Neural cell (in vitro differentiated cells): ENCODE measurements at regions not wholly inside any gene's neighbourhood (a gene's known extent, or its start where the extent isn't known, plus 50 kb on each side); places are given as distances from the start of the nearest gene placed in this dataset.

Experiments
- H2AFZ ChIP-seq: fragments of 200-600, 300-800 bp; sonication (generic), shearing (Covaris generic); 2 replicates; pipeline ENCODE4 v1.6.0; 2014; ENCODE audit warnings: low read depth, mild to moderate bottlenecking, antibody characterized with exemption, low read length, moderate library complexity
- H3F3A ChIP-seq: fragments of 200-600 bp; shearing (Covaris generic); 2 replicates; pipeline ENCODE4 v1.6.1; 2016; ENCODE audit warnings: mild to moderate bottlenecking, moderate library complexity, mixed read lengths, antibody characterized with exemption, low read length; ENCODE audit not compliant: insufficient read depth, poor library complexity, severe bottlenecking
- H3K27ac ChIP-seq: fragments of 200-600, 300-800 bp; sonication (generic), shearing (Covaris generic); 2 replicates; pipeline ENCODE4 v1.5.1; 2014; ENCODE audit warnings: mild to moderate bottlenecking, low read length, moderate library complexity
- H3K27me3 ChIP-seq: fragments of 300-800, 200-600 bp; sonication (generic), shearing (Covaris generic); 2 replicates; pipeline ENCODE4 v1.6.0; 2014; ENCODE audit warnings: mild to moderate bottlenecking, low read depth, low read length, moderate library complexity; ENCODE audit not compliant: insufficient read depth
- H3K36me3 ChIP-seq: fragments of 300-800, 200-600 bp; sonication (generic), shearing (Covaris generic); 2 replicates; pipeline ENCODE4 v1.5.1; 2014; ENCODE audit warnings: mild to moderate bottlenecking, antibody characterized with exemption, low read length, moderate library complexity; ENCODE audit not compliant: insufficient read depth
- H3K4me2 ChIP-seq: fragments of 300-800, 200-600 bp; sonication (generic), shearing (Covaris generic); 2 replicates; pipeline ENCODE4 v1.6.0; 2014; ENCODE audit warnings: mild to moderate bottlenecking, low read length
- H3K4me3 ChIP-seq: fragments of 300-800, 200-600 bp; sonication (generic), shearing (Covaris generic); 2 replicates; pipeline ENCODE4 v1.5.1; 2014; ENCODE audit warnings: mild to moderate bottlenecking, low read length, moderate library complexity
- H3K79me2 ChIP-seq: fragments of 200-600 bp; shearing (Covaris generic); replicated peaks from 2 replicates; pipeline ENCODE4 v1.6.0; 2014; ENCODE audit warnings: mild to moderate bottlenecking, low read length, moderate library complexity; ENCODE audit not compliant: insufficient read depth
- H3K9ac ChIP-seq: fragments of 300-800, 200-600 bp; sonication (generic), shearing (Covaris generic); 2 replicates; pipeline ENCODE4 v1.6.1; 2016; ENCODE audit warnings: mild to moderate bottlenecking, low read length, mixed read lengths
- H3K9me2 ChIP-seq: fragments of 200-600 bp; shearing (Covaris generic); 2 replicates; pipeline ENCODE4 v1.6.1; 2016; ENCODE audit warnings: mild to moderate bottlenecking, low read length, mixed read lengths; ENCODE audit not compliant: insufficient read depth
- H3K9me3 ChIP-seq: fragments of 200-600, 300-800 bp; sonication (generic), shearing (Covaris generic); 2 replicates; pipeline ENCODE4 v1.6.1; 2016; ENCODE audit warnings: mild to moderate bottlenecking, mixed run types, low read length, moderate library complexity, mixed read lengths
- H4K20me1 ChIP-seq: fragments of 200-600 bp; shearing (Covaris generic); 2 replicates; pipeline ENCODE4 v1.6.1; 2016; ENCODE audit warnings: mild to moderate bottlenecking, mixed run types; ENCODE audit not compliant: insufficient read depth
- CTCF ChIP-seq: fragments of 450-650 bp; IDR thresholded peaks from 2 replicates; pipeline ENCODE4 v1.5.1; 2014; ENCODE audit warnings: antibody characterized with exemption, mild to moderate bottlenecking, moderate library complexity; ENCODE audit not compliant: poor library complexity, severe bottlenecking
- EP300 ChIP-seq: fragments of 450-650 bp; conservative IDR thresholded peaks from 2 replicates; pipeline ENCODE4 v1.6.1; 2014; ENCODE audit warnings: antibody characterized with exemption, mild to moderate bottlenecking, moderate library complexity; ENCODE audit not compliant: poor library complexity, severe bottlenecking
- EZH2 ChIP-seq: fragments of 200-600, 300-800 bp; shearing (Covaris generic), sonication (generic); IDR thresholded peaks from 2 replicates; pipeline ENCODE4 v1.6.1; 2014; ENCODE audit warnings: antibody characterized with exemption, low read length, borderline replicate concordance, mild to moderate bottlenecking; ENCODE audit not compliant: insufficient read depth, poor library complexity, severe bottlenecking
- MXI1 ChIP-seq: fragments of 450-650 bp; conservative IDR thresholded peaks from 2 replicates; pipeline ENCODE4 v1.6.1; 2014; ENCODE audit warnings: antibody characterized with exemption, mild to moderate bottlenecking; ENCODE audit not compliant: poor library complexity, severe bottlenecking
- POLR2AphosphoS5 ChIP-seq: IDR thresholded peaks from 2 replicates; pipeline ENCODE4 v1.6.1; 2012
- RAD21 ChIP-seq: fragments of 450-650 bp; conservative IDR thresholded peaks from 2 replicates; pipeline ENCODE4 v1.6.1; 2014; ENCODE audit warnings: antibody characterized with exemption, mild to moderate bottlenecking, moderate library complexity
- REST ChIP-seq: IDR thresholded peaks from 2 replicates; pipeline ENCODE4 v1.6.1; 2012; ENCODE audit warnings: borderline replicate concordance
- SMC3 ChIP-seq: fragments of 450-650 bp; conservative IDR thresholded peaks from 2 replicates; pipeline ENCODE4 v1.6.1; 2014; ENCODE audit warnings: antibody characterized with exemption, mild to moderate bottlenecking, moderate library complexity; ENCODE audit not compliant: poor library complexity
- TAF1 ChIP-seq: IDR thresholded peaks from 2 replicates; pipeline ENCODE4 v1.6.1; 2012; ENCODE audit warnings: low read depth

GRCh38 chr3:127061641-127062040 lies 78.7 kb downstream of the PLXNA1 start:
- TF ChIP-seq EP300: no peak
- TF ChIP-seq MXI1: no peak
- TF ChIP-seq TAF1: no peak
- TF ChIP-seq CTCF: no peak
- no peak for TF ChIP-seq RAD21
- no peak for TF ChIP-seq REST
- TF ChIP-seq SMC3: no peak
- no peak for TF ChIP-seq EZH2
- no peak for TF ChIP-seq POLR2AphosphoS5
- no peaks in the 10 kb centered on the region for H3K79me2 ChIP-seq

GRCh38 chr3:127062926-127063325 lies 80.0 kb downstream of the PLXNA1 start:
- Histone ChIP-seq H2AFZ (no peak overlapping the region), H3K36me3 (no peaks in the 10 kb centered on the region), H3K9me2 (no peaks in the 10 kb centered on the region), H3K27me3 (no peaks in the 10 kb centered on the region), H3K79me2 (no peaks in the 10 kb centered on the region), H3F3A (no peaks in the 10 kb centered on the region), H4K20me1 (no peaks in the 10 kb centered on the region), H3K9me3 (no peaks in the 10 kb centered on the region), H3K9ac (no peak overlapping the region), H3K27ac (no peak overlapping the region), H3K4me3 (no peak overlapping the region), H3K4me2 (no peak overlapping the region)
- TF ChIP-seq SMC3 (no peak), TAF1 (no peak), RAD21 (no peak), CTCF (no peak), MXI1 (no peak), REST (no peak), POLR2AphosphoS5 (no peak), EP300 (no peak), EZH2 (no peak)

More at GRCh38 chr3:127061641-127062040, 78.7 kb downstream of the PLXNA1 start:
- Histone ChIP-seq H3K27me3 (no peaks in the 10 kb centered on the region), H3K9me2 (no peaks in the 10 kb centered on the region), H3K4me3 (no peak overlapping the region), H3K27ac (no peak overlapping the region), H3K9ac (no peak overlapping the region), H3K9me3 (no peaks in the 10 kb centered on the region), H2AFZ (no peak overlapping the region), H3F3A (no peaks in the 10 kb centered on the region), H3K4me2 (no peak overlapping the region), H4K20me1 (no peaks in the 10 kb centered on the region), H3K36me3 (no peaks in the 10 kb centered on the region)
